Type B pancreatic cell (in vitro differentiated cells): ENCODE measurements at regions not wholly inside any gene's neighbourhood (a gene's known extent, or its start where the extent isn't known, plus 50 kb on each side); places are given as distances from the start of the nearest gene placed in this dataset.

Experiments
- DNase-seq: peaks from one replicate; pipeline ENCODE4 v3.0.0; 2021; ENCODE audit warnings: mixed read lengths; ENCODE audit not compliant: unreplicated experiment; ENCODE audit errors: extremely low spot score
- H3K27ac Mint-ChIP-seq: 2 replicates; pipeline ENCODE4 v1.8.0; 2021; ENCODE audit warnings: mild to moderate bottlenecking, mixed read lengths
- H3K27me3 Mint-ChIP-seq: 2 replicates; pipeline ENCODE4 v1.8.0; 2021; ENCODE audit warnings: mixed read lengths
- H3K36me3 Mint-ChIP-seq: 2 replicates; pipeline ENCODE4 v1.8.0; 2021; ENCODE audit warnings: mixed read lengths
- H3K4me1 Mint-ChIP-seq: one replicate; pipeline ENCODE4 v1.8.0; 2021; ENCODE audit warnings: mixed read lengths; ENCODE audit not compliant: unreplicated experiment
- H3K4me3 Mint-ChIP-seq: 2 replicates; pipeline ENCODE4 v1.8.0; 2021; ENCODE audit warnings: mild to moderate bottlenecking, mixed read lengths
- H3K9me3 Mint-ChIP-seq: 2 replicates; pipeline ENCODE4 v1.8.0; 2021; ENCODE audit warnings: mixed read lengths
- CTCF ChIP-seq: fragments of 200-600 bp; sonication (generic); conservative IDR thresholded peaks from 2 replicates; pipeline ENCODE4 v1.5.0; 2021; ENCODE audit warnings: antibody characterized with exemption, mild to moderate bottlenecking

GRCh38 chr3:191518861-191519260 lies 57.9 kb downstream of the PYDC2 start:
- TF ChIP-seq CTCF = no peak
- no peak overlapping the region for H3K4me3 Mint-ChIP-seq
- H3K4me1 Mint-ChIP-seq = peaks cover 4% of the 10 kb centered on the region
- H3K27ac Mint-ChIP-seq = no peak overlapping the region
- DNase-seq = no peak
- peaks cover 4% of the 10 kb centered on the region for H3K27me3 Mint-ChIP-seq
- no peaks in the 10 kb centered on the region for H3K9me3 Mint-ChIP-seq
- no peaks in the 10 kb centered on the region for H3K36me3 Mint-ChIP-seq

GRCh38 chr3:191521055-191521454 lies 60.1 kb downstream of the PYDC2 start:
- peaks cover 4% of the 10 kb centered on the region for H3K4me1 Mint-ChIP-seq
- no peak for DNase-seq
- no peak for TF ChIP-seq CTCF
- no peak overlapping the region for H3K4me3 Mint-ChIP-seq
- no peaks in the 10 kb centered on the region for H3K9me3 Mint-ChIP-seq
- H3K27me3 Mint-ChIP-seq = peaks cover 4% of the 10 kb centered on the region
- H3K36me3 Mint-ChIP-seq = no peaks in the 10 kb centered on the region
- H3K27ac Mint-ChIP-seq = no peak overlapping the region

- Mint-ChIP-seq H3K27me3 (peaks cover 4% of the 10 kb centered on the region), H3K4me1 (peaks cover 4% of the 10 kb centered on the region), H3K4me3 (no peak overlapping the region), H3K9me3 (no peaks in the 10 kb centered on the region), H3K36me3 (no peaks in the 10 kb centered on the region), H3K27ac (no peak overlapping the region)
- TF ChIP-seq CTCF = no peak
- DNase-seq = no peak
These were observed 62.2 kb downstream of the PYDC2 start for GRCh38 chr3:191523148-191523547.

- H3K4me1 Mint-ChIP-seq = no peaks in the 10 kb centered on the region
- H3K36me3 Mint-ChIP-seq = no peaks in the 10 kb centered on the region
- DNase-seq = no peak
- no peaks in the 10 kb centered on the region for H3K27me3 Mint-ChIP-seq
- H3K27ac Mint-ChIP-seq = no peak overlapping the region
- H3K9me3 Mint-ChIP-seq = no peaks in the 10 kb centered on the region
- TF ChIP-seq CTCF = no peak
- H3K4me3 Mint-ChIP-seq = no peak overlapping the region
These were observed 67.6 kb downstream of the PYDC2 start for GRCh38 chr3:191528589-191528988.

GRCh38 chr3:191529992-191530391 lies 69.0 kb downstream of the PYDC2 start:
- Mint-ChIP-seq H3K4me3 (no peak overlapping the region), H3K9me3 (no peaks in the 10 kb centered on the region), H3K36me3 (no peaks in the 10 kb centered on the region), H3K4me1 (no peaks in the 10 kb centered on the region), H3K27me3 (no peaks in the 10 kb centered on the region), H3K27ac (no peak overlapping the region)
- DNase-seq = no peak
- TF ChIP-seq CTCF = no peak

- Mint-ChIP-seq H3K4me3 (no peak overlapping the region), H3K27me3 (peaks cover 2% of the 10 kb centered on the region), H3K4me1 (no peaks in the 10 kb centered on the region), H3K36me3 (no peaks in the 10 kb centered on the region), H3K9me3 (no peaks in the 10 kb centered on the region), H3K27ac (no peak overlapping the region)
- no peak for TF ChIP-seq CTCF
- no peak for DNase-seq
These were observed 70.5 kb downstream of the PYDC2 start for GRCh38 chr3:191531434-191531972.
